Ovary (tissue), 7 donors: ENCODE measurements at regions not wholly inside any gene's neighbourhood (a gene's known extent, or its start where the extent isn't known, plus 50 kb on each side); places are given as distances from the start of the nearest gene placed in this dataset.

ENCODE experiments used
- DNase-seq, 5 donors: peaks; one replicate each; pipeline ENCODE4 v3.0.0-alpha.2; 2019 to 2020
- H3K27ac ChIP-seq, 2 donors: fragments of 200-600 bp; one replicate each; pipeline versions ENCODE4 v1.5.1 to v1.8.0; 2019 to 2022
- H3K27me3 ChIP-seq: fragments of 200-600 bp; one replicate; pipeline ENCODE4 v1.8.0; 2022
- H3K36me3 ChIP-seq: fragments of 200-600 bp; sonication (generic); one replicate; pipeline ENCODE4 v1.5.1; 2019
- H3K4me1 ChIP-seq: one replicate; pipeline ENCODE4 v1.8.1; 2013; ENCODE audit warnings: mild to moderate bottlenecking, moderate library complexity; ENCODE audit not compliant: insufficient read depth
- H3K4me3 ChIP-seq: fragments of 200-600 bp; sonication (generic); one replicate; pipeline ENCODE4 v1.5.1; 2017
- H3K9me3 ChIP-seq, 2 donors: fragments of 200-600 bp in 1 of 2; sonication (generic) in 1 of 2; one replicate each; pipeline versions ENCODE4 v1.5.1 to v1.8.1; 2013 to 2019; ENCODE audit warnings: mild to moderate bottlenecking in 1 of 2, moderate library complexity in 1 of 2
- EP300 ChIP-seq: sonication (generic); formaldehyde crosslinking; IDR thresholded peaks from one replicate; pipeline ENCODE4 v1.6.1; 2017; ENCODE audit warnings: antibody characterized with exemption
- POLR2A ChIP-seq: fragments of 450-650 bp; IDR thresholded peaks from one replicate; pipeline ENCODE4 v1.6.1; 2017; ENCODE audit warnings: antibody characterized with exemption, mild to moderate bottlenecking, moderate library complexity
- WGBS, 3 donors: extraction: QIAGEN DNeasy Blood & Tissue Kit in 1 of 3; methylation state at CpG; one replicate each; pipeline versions ENCODE4 v1.1.5 to v1.1.7; 2013 to 2017; 5-methylcytosine and 5-hydroxymethylcytosine counted together
- intact Hi-C, 4 donors: fragments of 100-400 bp; cut with DNase I; formaldehyde crosslinking; loops; one replicate each; pipeline versions ENCODE4 v1.11.0 to v1.15.1; 2022 to 2023
- TF ChIP-seq, protein P1 (sequence below), 3 donors: fragments of 450-650 bp in 2 of 3; fragments of 200-600 bp in 1 of 3; IDR thresholded peaks; one replicate each; pipeline versions ENCODE4 v1.5.1 to v1.8.0; 2016 to 2022; ENCODE audit warnings: antibody characterized with exemption in 3 of 3, mild to moderate bottlenecking in 1 of 3
- donor health status: DM: no; HTN: no; CAD: no; lungs with moderate emphysema.
- donor health status: DM: no; HTN: no; CAD: no.
- donor health status: Bipolar disorder and iron deficiency.
- donor health status: DM: no; HTN: no; CAD: no.
- donor health status: DM: yes; HTN: yes; CAD: no.

DNA sequence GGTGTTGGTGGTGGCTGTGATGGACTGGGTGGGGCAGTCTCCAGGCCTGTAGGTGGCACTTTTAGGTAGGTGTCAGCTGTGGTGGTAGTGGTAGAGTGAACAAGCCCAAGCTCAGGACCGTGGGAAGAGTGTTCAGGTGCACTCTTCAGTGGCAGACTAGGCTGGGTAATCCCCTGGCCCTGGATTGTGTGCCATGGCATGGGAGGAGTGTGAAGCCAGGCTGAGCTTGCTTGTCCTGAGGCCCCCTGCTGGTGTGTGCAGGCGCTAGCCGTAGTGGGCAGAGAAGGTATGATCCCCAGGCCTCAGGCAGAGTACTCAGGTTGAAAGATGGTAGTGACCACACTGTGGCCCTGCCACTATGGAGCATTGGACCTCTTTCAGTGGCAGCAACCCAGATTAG lies 850.3 kb downstream of the DSC3 start:
- Histone ChIP-seq H3K4me3 (no peak overlapping the region), H3K27ac (no peak overlapping the region), H3K4me1 (no peaks in the 10 kb centered on the region), H3K27me3 (no peaks in the 10 kb centered on the region), H3K36me3 (no peaks in the 10 kb centered on the region), H3K9me3 (no peaks in the 10 kb centered on the region)
- no peak for DNase-seq
- 54 to 76% (median 75%) methylated on average over 3 of the region's 3 CpGs for WGBS, 3 donors
- intact Hi-C loops: loop anchor here in 1 of 4 donors (10.0 kb wide), 1 partner anchor 73 kb away; no protein-coding TSS in a partner anchor
- TF ChIP-seq, protein P1, sequence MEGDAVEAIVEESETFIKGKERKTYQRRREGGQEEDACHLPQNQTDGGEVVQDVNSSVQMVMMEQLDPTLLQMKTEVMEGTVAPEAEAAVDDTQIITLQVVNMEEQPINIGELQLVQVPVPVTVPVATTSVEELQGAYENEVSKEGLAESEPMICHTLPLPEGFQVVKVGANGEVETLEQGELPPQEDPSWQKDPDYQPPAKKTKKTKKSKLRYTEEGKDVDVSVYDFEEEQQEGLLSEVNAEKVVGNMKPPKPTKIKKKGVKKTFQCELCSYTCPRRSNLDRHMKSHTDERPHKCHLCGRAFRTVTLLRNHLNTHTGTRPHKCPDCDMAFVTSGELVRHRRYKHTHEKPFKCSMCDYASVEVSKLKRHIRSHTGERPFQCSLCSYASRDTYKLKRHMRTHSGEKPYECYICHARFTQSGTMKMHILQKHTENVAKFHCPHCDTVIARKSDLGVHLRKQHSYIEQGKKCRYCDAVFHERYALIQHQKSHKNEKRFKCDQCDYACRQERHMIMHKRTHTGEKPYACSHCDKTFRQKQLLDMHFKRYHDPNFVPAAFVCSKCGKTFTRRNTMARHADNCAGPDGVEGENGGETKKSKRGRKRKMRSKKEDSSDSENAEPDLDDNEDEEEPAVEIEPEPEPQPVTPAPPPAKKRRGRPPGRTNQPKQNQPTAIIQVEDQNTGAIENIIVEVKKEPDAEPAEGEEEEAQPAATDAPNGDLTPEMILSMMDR (IDR thresholded peaks at IDR 0.05): no peak
- TF ChIP-seq EP300: no peak
- TF ChIP-seq POLR2A: no peak

DNA sequence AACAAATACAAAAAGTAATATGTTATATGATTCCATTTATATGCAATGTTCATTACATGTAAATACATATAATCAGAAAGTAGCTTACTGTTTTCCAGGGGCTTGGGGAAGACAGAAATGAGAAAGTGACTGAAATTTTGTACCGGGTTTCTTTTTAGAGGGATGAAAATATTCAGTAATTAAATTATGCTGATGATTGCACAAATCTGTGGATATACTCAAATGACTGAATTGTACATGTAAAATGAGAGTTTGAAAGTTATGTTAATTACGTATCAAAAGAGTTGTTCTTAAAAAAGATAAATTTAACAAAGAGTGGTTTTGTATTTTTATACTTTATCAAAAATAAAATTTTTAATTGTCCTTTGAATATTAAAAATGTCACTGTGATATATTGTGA lies 856.3 kb downstream of the DSC3 start:
- 87 to 92% (median 91%) methylated on average over 2 of the region's 2 CpGs for WGBS, 3 donors
- Histone ChIP-seq H3K4me3 (no peak overlapping the region), H3K4me1 (no peaks in the 10 kb centered on the region), H3K27ac (no peak overlapping the region), H3K27me3 (no peaks in the 10 kb centered on the region), H3K36me3 (no peaks in the 10 kb centered on the region), H3K9me3 (no peaks in the 10 kb centered on the region)
- TF ChIP-seq, protein P1 (IDR thresholded peaks at IDR 0.05): no peak
- TF ChIP-seq EP300: no peak
- TF ChIP-seq POLR2A: no peak
- intact Hi-C loops: no loop called here
- no peak for DNase-seq

DNA sequence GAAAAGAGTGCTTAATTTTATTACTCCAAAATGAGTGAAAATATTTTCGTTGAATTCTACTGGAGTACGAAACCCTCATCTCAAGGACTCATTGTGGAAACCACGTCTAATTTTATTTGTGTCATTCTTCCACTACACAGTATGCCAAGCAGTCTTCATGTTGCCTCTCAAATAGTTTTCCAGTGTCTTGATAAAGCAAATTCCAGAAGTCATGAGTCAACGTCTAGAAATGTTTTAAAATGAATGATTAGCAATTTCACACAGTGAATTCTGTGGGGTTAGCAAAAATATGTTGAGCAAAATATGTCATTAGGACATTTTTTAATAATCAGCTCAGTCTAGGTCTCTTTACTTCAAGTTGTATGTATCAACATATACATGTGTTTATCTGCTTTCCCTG lies 865.5 kb downstream of the DSC3 start:
- H3K27ac ChIP-seq: no peak overlapping the region
- WGBS, 3 donors: 44 to 65% (median 53%) methylated on average over 4 of the region's 4 CpGs
- H3K4me1 ChIP-seq: no peaks in the 10 kb centered on the region
- H3K4me3 ChIP-seq: no peak overlapping the region
- DNase-seq: no peak
- H3K36me3 ChIP-seq: no peaks in the 10 kb centered on the region
- H3K27me3 ChIP-seq: no peaks in the 10 kb centered on the region
- H3K9me3 ChIP-seq: no peaks in the 10 kb centered on the region
- intact Hi-C loops: no loop called here
- no peak for TF ChIP-seq POLR2A

GRCh38 chr18:30175621-30176225 lies 866.8 kb downstream of the DSC3 start:
- WGBS, 3 donors: 94 to 97% (median 96%) methylated on average over 19 of the region's 19 CpGs
- intact Hi-C loops: no loop called here

GRCh38 chr18:30175061-30175574 lies 867.4 kb downstream of the DSC3 start:
- TF ChIP-seq POLR2A (no peak), EP300 (no peak)
- TF ChIP-seq, protein P1 (IDR thresholded peaks at IDR 0.05): no peak
- intact Hi-C loops: no loop called here
- 97 to 98% (median 97%) methylated on average over 45 to 52 of the region's 52 CpGs for WGBS, 3 donors
- Histone ChIP-seq H3K27me3 (no peaks in the 10 kb centered on the region), H3K36me3 (no peaks in the 10 kb centered on the region), H3K4me3 (no peak overlapping the region), H3K9me3 (no peaks in the 10 kb centered on the region), H3K27ac (no peak overlapping the region), H3K4me1 (no peaks in the 10 kb centered on the region)
- no peak for DNase-seq

More at GRCh38 chr18:30175621-30176225, 866.8 kb downstream of the DSC3 start:
- TF ChIP-seq EP300 (no peak), POLR2A (no peak)
- TF ChIP-seq, protein P1 (IDR thresholded peaks at IDR 0.05): no peak
- Histone ChIP-seq H3K27ac (no peak overlapping the region), H3K36me3 (no peaks in the 10 kb centered on the region), H3K27me3 (no peaks in the 10 kb centered on the region), H3K4me1 (no peaks in the 10 kb centered on the region), H3K9me3 (no peaks in the 10 kb centered on the region), H3K4me3 (no peak overlapping the region)
- DNase-seq: no peak
